H9 (cell line): ENCODE measurements at regions not wholly inside any gene's neighbourhood (a gene's known extent, or its start where the extent isn't known, plus 50 kb on each side); places are given as distances from the start of the nearest gene placed in this dataset.

Experiments used
- DNase-seq: peaks from one replicate; pipeline ENCODE4 v3.0.0-alpha.2; 2017
- H2AFZ ChIP-seq: one replicate; pipeline ENCODE4 v1.6.1; 2013; ENCODE audit warnings: mild to moderate bottlenecking, low read length, control low read depth, moderate library complexity
- H2AK5ac ChIP-seq: 2 replicates; pipeline ENCODE4 v1.6.1; 2013; ENCODE audit warnings: low read length, control low read depth, mixed read lengths; ENCODE audit not compliant: insufficient read length
- H2BK120ac ChIP-seq: one replicate; pipeline ENCODE4 v1.6.1; 2013; ENCODE audit warnings: low read depth, mild to moderate bottlenecking, low read length, control low read depth, inconsistent platforms; ENCODE audit not compliant: poor library complexity, severe bottlenecking
- H2BK12ac ChIP-seq: 2 replicates; pipeline ENCODE4 v1.6.1; 2013; ENCODE audit warnings: low read length, control low read depth, mixed read lengths, low read depth; ENCODE audit not compliant: insufficient read length
- H2BK15ac ChIP-seq: 2 replicates; pipeline ENCODE4 v1.6.1; 2013; ENCODE audit warnings: low read depth, low read length, control low read depth
- H2BK20ac ChIP-seq: one replicate; pipeline ENCODE4 v1.6.1; 2013; ENCODE audit warnings: low read depth, mild to moderate bottlenecking, low read length, control low read depth, inconsistent platforms; ENCODE audit not compliant: poor library complexity, severe bottlenecking
- H2BK5ac ChIP-seq: 2 replicates; pipeline ENCODE4 v1.6.1; 2013; ENCODE audit warnings: low read length, control low read depth, mixed read lengths; ENCODE audit not compliant: insufficient read length
- H3K14ac ChIP-seq: 2 replicates; pipeline ENCODE4 v1.6.1; 2013; ENCODE audit warnings: low read length, control low read depth; ENCODE audit not compliant: insufficient read depth
- H3K18ac ChIP-seq: 2 replicates; pipeline ENCODE4 v1.6.1; 2013; ENCODE audit warnings: low read depth, mild to moderate bottlenecking, mixed read lengths, low read length, control low read depth; ENCODE audit not compliant: insufficient read length
- H3K23ac ChIP-seq: 2 replicates; pipeline ENCODE4 v1.6.1; 2013; ENCODE audit warnings: low read length, control low read depth, mixed read lengths, low read depth; ENCODE audit not compliant: insufficient read length
- H3K23me2 ChIP-seq: 2 replicates; pipeline ENCODE4 v1.6.1; 2013; ENCODE audit warnings: low read depth, mild to moderate bottlenecking, mixed read lengths, low read length, control low read depth; ENCODE audit not compliant: insufficient read length, poor library complexity, severe bottlenecking
- H3K27ac ChIP-seq: 2 replicates; pipeline ENCODE4 v1.5.1; 2013; ENCODE audit warnings: low read length, control low read depth, mixed read lengths, low read depth; ENCODE audit not compliant: insufficient read length
- H3K27me3 ChIP-seq: 2 replicates; pipeline ENCODE4 v1.6.1; 2013; ENCODE audit warnings: low read length, control low read depth, inconsistent platforms; ENCODE audit not compliant: insufficient read depth
- H3K4ac ChIP-seq: 2 replicates; pipeline ENCODE4 v1.6.1; 2013; ENCODE audit warnings: low read depth, mild to moderate bottlenecking, control low read depth, inconsistent platforms, low read length, moderate library complexity
- H3K4me1 ChIP-seq: 2 replicates; pipeline ENCODE4 v1.6.1; 2013; ENCODE audit warnings: low read length, control low read depth, inconsistent platforms; ENCODE audit not compliant: insufficient read depth
- H3K4me2 ChIP-seq: 2 replicates; pipeline ENCODE4 v1.6.1; 2013; ENCODE audit warnings: low read length, control low read depth, mixed read lengths; ENCODE audit not compliant: insufficient read length, insufficient read depth
- H3K56ac ChIP-seq: 2 replicates; pipeline ENCODE4 v1.6.1; 2013; ENCODE audit warnings: low read depth, mild to moderate bottlenecking, mixed read lengths, low read length, control low read depth; ENCODE audit not compliant: insufficient read length
- H3K79me1 ChIP-seq: 2 replicates; pipeline ENCODE4 v1.6.1; 2013; ENCODE audit warnings: low read depth, mild to moderate bottlenecking, moderate library complexity, low read length, control low read depth, inconsistent platforms; ENCODE audit not compliant: insufficient read depth, poor library complexity, severe bottlenecking
- H3K79me2 ChIP-seq: 2 replicates; pipeline ENCODE4 v1.6.1; 2013; ENCODE audit warnings: low read length, control low read depth, inconsistent platforms; ENCODE audit not compliant: insufficient read depth
- H3K9ac ChIP-seq: 2 replicates; pipeline ENCODE4 v1.6.1; 2013; ENCODE audit warnings: low read length, control low read depth, mixed read lengths; ENCODE audit not compliant: insufficient read length; ENCODE audit errors: extremely low read depth
- H3K9me3 ChIP-seq: one replicate; pipeline ENCODE4 v1.6.1; 2013; ENCODE audit warnings: low read depth, low read length, inconsistent platforms; ENCODE audit not compliant: control insufficient read depth
- H3T11ph ChIP-seq: one replicate; pipeline ENCODE4 v1.6.1; 2013; ENCODE audit warnings: mild to moderate bottlenecking, low read length, control low read depth, inconsistent platforms
- H4K20me1 ChIP-seq: one replicate; pipeline ENCODE4 v1.6.1; 2013; ENCODE audit not compliant: control insufficient read depth, insufficient read length, insufficient read depth
- H4K5ac ChIP-seq: 2 replicates; pipeline ENCODE4 v1.6.1; 2013; ENCODE audit warnings: low read depth, mild to moderate bottlenecking, mixed read lengths, low read length, control low read depth; ENCODE audit not compliant: insufficient read length
- H4K8ac ChIP-seq: replicated peaks from 2 replicates; pipeline ENCODE4 v1.6.1; 2013; ENCODE audit warnings: low read length, control low read depth, mixed read lengths, low read depth; ENCODE audit not compliant: insufficient read length
- H4K91ac ChIP-seq: 2 replicates; pipeline ENCODE4 v1.6.1; 2013; ENCODE audit warnings: low read depth, mild to moderate bottlenecking, moderate library complexity, mixed read lengths, low read length, control low read depth; ENCODE audit not compliant: insufficient read length
- H3K27ac Mint-ChIP-seq, 3 experiments: 2 replicates in 2 of 3; 3 replicates in 1 of 3; pipeline ENCODE4 v1.8.0; 2020 to 2021; ENCODE audit warnings: mixed read lengths in 3 of 3, mild to moderate bottlenecking in 1 of 3, moderate library complexity in 1 of 3
- H3K27me3 Mint-ChIP-seq: 2 replicates; pipeline ENCODE4 v1.8.0; 2021; ENCODE audit warnings: low read depth, mild to moderate bottlenecking, moderate library complexity, mixed read lengths
- H3K36me3 Mint-ChIP-seq, 3 experiments: 2 replicates in 2 of 3; 3 replicates in 1 of 3; pipeline ENCODE4 v1.8.0; 2020 to 2021; ENCODE audit warnings: low read depth in 3 of 3, mixed read lengths in 3 of 3; ENCODE audit not compliant: insufficient read depth in 1 of 3
- H3K4me1 Mint-ChIP-seq, 2 experiments: 2 replicates each; pipeline ENCODE4 v1.8.0; 2020; ENCODE audit warnings: mixed read lengths in 2 of 2
- H3K4me3 Mint-ChIP-seq, 2 experiments: 2 replicates in 1 of 2; 3 replicates in 1 of 2; pipeline ENCODE4 v1.8.0; 2020 to 2021; ENCODE audit warnings: mild to moderate bottlenecking in 2 of 2, mixed read lengths in 2 of 2, moderate library complexity in 1 of 2
- H3K9me3 Mint-ChIP-seq, 2 experiments: 2 replicates in 1 of 2; 3 replicates in 1 of 2; pipeline ENCODE4 v1.8.0; 2020; ENCODE audit warnings: mild to moderate bottlenecking in 2 of 2, mixed read lengths in 2 of 2, moderate library complexity in 1 of 2
- CTCF ChIP-seq: fragments of 200-600 bp; sonication (generic); conservative IDR thresholded peaks from 3 replicates; pipeline ENCODE4 v1.8.0; 2021; ENCODE audit warnings: antibody characterized with exemption, mild to moderate bottlenecking
- WGBS: extraction: QIAGEN DNeasy Blood & Tissue Kit; methylation state at CpG from one replicate; pipeline ENCODE4 v1.1.7; 2013; ENCODE audit warnings: missing lambda C conversion rate, low lambda C conversion rate, mixed read lengths; ENCODE audit not compliant: insufficient read length; ENCODE audit errors: extremely low coverage; 5-methylcytosine and 5-hydroxymethylcytosine counted together

- H2AFZ ChIP-seq, result no peak overlapping the region
- no peaks in the 10 kb centered on the region for H3K23me2 ChIP-seq
- no peak overlapping the region for H3K4ac ChIP-seq
- no peak overlapping the region for H3K14ac ChIP-seq
- Mint-ChIP-seq H3K9me3 (no peaks in the 10 kb centered on the region), H3K4me3 (no peak overlapping the region), H3K27me3 (peaks cover 21% of the 10 kb centered on the region), H3K4me1 (peaks cover 39 to 62% of the 10 kb centered on the region in 2 experiments), H3K27ac (no peak overlapping the region), H3K36me3 (peaks cover 0 to 5% (median 0%) of the 10 kb centered on the region in 3 experiments; a peak in 1 of 7 replicates)
- peaks cover 4% of the 10 kb centered on the region; the same call in 1 of the 2 replicates for H3K4me1 ChIP-seq
- H4K8ac ChIP-seq, result no peak overlapping the region
- no peak overlapping the region for H2BK5ac ChIP-seq
- H2BK120ac ChIP-seq, result no peak overlapping the region
- no peak overlapping the region for H3K56ac ChIP-seq
- H2BK20ac ChIP-seq, result no peak overlapping the region
- no peak overlapping the region for H3K23ac ChIP-seq
- H4K91ac ChIP-seq, result no peak overlapping the region
- no peaks in the 10 kb centered on the region for H4K20me1 ChIP-seq
- no peak overlapping the region for H3K18ac ChIP-seq
- no peaks in the 10 kb centered on the region for H3K79me2 ChIP-seq
- H3K27me3 ChIP-seq, result no peaks in the 10 kb centered on the region
- H3T11ph ChIP-seq, result no peak overlapping the region
- no peaks in the 10 kb centered on the region for H3K9me3 ChIP-seq
- no peak for TF ChIP-seq CTCF
- no peak overlapping the region for H2BK15ac ChIP-seq
- no peak overlapping the region for H4K5ac ChIP-seq
- DNase-seq, result no peak
- H2AK5ac ChIP-seq, result no peak overlapping the region
- no peak overlapping the region for H3K4me2 ChIP-seq
- WGBS, result no CpG with 5 or more reads among the region's 4 CpGs
- H2BK12ac ChIP-seq, result no peak overlapping the region
- H3K79me1 ChIP-seq, result no peaks in the 10 kb centered on the region
- H3K9ac ChIP-seq, result no peak overlapping the region
- H3K27ac ChIP-seq, result no peak overlapping the region
Measured at GRCh38 chr21:17436626-17437111, 76.2 kb upstream of the CXADR start.
